Right renal pelvis (tissue), 4 donors: ENCODE measurements at regions not wholly inside any gene's neighbourhood (a gene's known extent, or its start where the extent isn't known, plus 50 kb on each side); places are given as distances from the start of the nearest gene placed in this dataset.
"Not testable (repeated sequence)": the region's sequence is repeated elsewhere in the genome, so short reads cannot be mapped to it uniquely, and the experiment has no call there.

Source experiments
- DNase-seq, 4 donors: peaks; one replicate each; pipeline ENCODE4 v3.0.0-alpha.2; 2013; ENCODE audit warnings: low read depth in 4 of 4, low spot score in 3 of 4, missing footprints in 1 of 4

DNA sequence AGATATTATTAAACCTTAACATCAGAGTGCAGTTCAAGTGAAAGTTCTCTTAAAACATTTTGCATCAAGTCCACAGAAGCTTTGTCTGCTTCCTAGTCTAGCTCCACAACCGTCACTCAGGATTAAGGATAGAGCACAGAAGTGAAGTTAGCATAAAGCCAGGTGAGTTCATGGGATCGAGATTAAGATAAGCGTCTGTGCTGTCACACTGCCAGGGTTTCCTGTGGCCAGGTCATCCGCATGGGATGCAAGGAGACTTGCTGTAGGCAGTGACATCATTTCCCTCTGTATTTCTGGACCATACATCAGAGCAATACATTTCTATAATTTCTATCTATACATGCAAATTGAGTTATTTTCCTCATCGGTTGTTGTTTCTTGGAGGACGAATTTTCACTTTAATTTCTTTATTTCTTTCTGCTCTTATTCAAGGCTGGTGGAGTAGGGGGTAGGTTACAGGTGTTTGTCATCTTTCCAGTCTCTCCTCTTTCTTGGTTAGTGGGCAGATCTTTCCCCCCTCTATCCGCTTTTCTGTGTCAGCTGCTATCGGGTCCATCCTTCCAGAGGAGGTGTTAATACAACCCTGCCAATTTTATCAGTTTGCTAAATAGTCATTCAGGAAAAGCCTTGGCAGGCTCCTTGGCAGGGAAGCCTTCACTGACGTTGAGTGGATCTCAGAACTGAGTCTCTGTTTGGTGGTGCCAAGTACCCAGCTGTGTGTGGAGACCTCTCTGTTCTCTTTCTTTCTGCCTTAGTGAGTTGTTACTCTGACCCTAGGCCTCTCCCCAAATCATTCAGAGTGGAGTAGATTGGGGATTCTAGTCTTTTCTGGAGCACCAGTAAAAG is 307.6 kb upstream of the MAP3K7 start:
- no peak for DNase-seq

GRCh38 chr6:90893400-90893799 is 306.5 kb upstream of the MAP3K7 start:
- DNase-seq: no peak

GRCh38 chr6:90892271-90892670 is 305.4 kb upstream of the MAP3K7 start:
- no peak for DNase-seq

- no peak for DNase-seq
Observed at GRCh38 chr6:90891355-90891754, 304.5 kb upstream of the MAP3K7 start.

GRCh38 chr6:90890683-90891330 is 303.9 kb upstream of the MAP3K7 start:
- DNase-seq: no peak

- no peak for DNase-seq
Observed at GRCh38 chr6:90887764-90888163, 300.9 kb upstream of the MAP3K7 start.

DNA sequence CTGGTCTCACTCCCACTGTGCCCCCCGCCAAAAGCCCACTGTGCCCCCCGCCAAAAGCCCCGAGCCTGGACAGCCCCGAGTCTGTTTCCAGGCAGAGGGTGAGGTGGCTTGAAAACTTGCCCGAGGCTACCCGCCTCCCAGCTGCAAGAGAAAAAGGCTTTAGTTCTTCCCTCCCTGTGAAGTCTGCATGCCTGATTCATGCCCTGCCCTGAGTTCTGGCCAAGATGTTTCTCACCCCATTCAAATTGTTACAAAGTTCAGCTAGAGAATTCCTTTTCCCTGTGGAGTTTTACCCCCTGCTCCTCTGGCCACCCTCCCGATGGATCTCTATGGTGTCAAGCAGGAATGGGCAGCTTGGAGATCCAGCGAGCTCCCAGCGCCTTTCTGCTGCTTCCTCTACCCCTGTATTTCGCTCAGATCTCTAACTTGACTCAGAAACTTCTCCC is 298.8 kb upstream of the MAP3K7 start:
- no peak for DNase-seq

DNA sequence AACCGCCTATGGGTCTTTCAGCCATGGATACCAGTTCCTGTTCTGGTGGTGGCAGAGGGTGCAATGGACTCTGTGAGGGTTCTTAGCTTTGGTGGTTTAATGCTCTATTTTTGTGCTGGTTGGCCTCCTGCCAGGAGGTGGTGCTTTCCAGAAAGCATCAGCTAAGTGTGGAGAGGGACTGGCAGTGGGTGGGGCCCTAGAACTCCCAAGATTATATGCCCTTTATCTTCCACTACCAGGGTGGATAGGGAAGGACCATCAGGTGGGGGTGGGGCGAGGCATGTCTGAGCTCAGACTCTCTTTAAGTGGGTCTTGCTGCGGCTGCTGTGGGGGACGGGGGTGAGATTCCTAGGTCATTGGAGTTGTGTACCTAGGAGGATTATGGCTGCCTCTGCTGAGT is 298.3 kb upstream of the MAP3K7 start:
- not testable (repeated sequence) for DNase-seq

DNA sequence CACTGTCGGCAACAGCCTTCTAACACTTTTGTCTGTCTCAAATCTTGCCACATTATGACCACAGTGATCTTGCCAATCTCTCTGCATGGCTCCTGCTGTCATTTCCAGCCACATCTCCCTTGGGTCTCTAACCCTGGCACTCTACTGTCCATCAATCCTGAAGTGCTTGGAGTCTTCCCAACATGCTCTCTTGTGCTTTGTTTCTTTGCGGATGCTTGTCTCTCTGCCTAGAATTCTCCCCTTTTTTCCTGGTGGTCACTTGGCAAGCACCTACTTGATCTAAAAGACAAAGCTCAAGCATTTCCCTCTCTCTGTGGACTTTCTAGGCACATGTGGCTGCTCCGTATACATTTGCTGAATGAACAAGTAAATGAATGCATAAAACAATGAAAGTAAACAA is 290.7 kb upstream of the MAP3K7 start:
- no peak for DNase-seq

DNA sequence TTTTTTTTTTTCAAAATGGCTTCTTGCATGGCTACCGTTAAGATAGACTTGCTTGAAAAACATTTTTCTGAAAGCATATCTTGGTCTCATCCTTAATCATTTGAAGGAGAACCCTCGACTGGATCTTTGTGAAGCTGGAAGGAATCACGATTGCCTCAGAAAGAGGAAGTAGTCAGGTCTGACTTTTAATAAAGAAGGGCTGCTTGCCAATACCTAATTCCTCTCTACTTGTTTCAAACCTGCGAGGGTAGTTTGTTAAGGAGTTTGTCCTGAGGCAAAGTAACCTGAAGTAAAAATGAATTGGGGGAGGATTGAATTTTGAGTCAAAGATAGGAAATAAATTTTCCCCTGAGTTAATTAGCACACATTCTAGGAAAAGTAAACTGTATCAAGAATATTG is 288.1 kb upstream of the MAP3K7 start:
- DNase-seq: no peak

DNA sequence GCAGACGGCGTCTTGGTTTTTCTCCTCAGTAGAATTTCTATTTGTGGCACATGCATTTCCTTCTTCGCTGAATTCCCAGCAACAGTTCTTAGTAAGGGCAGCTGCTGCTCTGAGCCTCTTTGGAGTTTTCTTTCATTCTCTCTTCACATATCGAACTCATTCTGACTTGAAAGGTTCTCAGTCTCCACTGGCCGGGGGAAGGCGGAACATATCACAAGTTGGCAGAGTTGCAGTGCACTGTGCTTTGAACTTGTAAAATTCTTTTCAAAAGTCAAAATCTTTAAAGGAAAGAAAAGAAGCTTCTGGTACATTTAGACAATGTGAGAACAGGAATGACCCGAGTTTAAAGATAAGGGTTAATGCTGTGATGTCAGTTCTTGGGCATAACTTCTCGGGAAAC is 286.1 kb upstream of the MAP3K7 start:
- DNase-seq: no peak

DNA sequence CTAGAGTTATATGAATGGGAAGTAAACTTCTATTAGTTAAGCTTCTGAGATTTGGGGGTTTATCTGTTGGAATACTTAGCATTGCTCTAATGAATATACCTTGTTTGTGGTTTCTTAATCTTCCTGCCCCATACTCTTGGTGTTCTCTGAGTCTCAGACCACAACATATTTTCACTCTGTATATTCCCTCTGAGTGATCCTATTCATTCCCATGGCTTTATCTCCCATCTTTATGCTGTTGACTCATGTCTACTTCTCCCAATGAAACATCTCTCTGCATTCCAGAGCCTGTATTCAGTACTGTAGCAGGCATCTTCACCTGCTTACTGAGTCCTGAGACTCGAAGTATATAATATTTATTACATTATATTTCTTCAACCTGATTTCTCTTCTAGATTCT is 283.7 kb upstream of the MAP3K7 start:
- DNase-seq: no peak

GRCh38 chr6:90868656-90869055 is 281.8 kb upstream of the MAP3K7 start:
- no peak for DNase-seq

DNA sequence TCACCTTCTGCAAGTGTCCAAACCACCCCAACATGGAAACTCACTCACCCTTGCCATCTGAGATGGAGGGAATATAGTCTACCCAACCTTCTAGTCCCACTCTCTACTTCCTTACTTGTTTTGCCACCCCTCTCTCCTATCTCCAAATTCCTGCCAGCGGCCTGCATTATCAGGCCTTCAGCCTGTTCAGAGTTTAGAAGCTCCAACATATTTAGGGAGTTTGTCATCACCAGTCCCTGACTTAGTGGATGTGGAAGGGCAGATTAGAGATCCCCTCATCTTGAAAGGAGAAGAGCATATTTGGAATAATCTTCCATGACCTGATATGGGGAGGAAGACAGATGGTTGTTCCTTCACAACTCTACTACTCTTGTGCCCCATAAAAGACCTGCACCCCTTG is 281.4 kb upstream of the MAP3K7 start:
- no peak for DNase-seq

DNA sequence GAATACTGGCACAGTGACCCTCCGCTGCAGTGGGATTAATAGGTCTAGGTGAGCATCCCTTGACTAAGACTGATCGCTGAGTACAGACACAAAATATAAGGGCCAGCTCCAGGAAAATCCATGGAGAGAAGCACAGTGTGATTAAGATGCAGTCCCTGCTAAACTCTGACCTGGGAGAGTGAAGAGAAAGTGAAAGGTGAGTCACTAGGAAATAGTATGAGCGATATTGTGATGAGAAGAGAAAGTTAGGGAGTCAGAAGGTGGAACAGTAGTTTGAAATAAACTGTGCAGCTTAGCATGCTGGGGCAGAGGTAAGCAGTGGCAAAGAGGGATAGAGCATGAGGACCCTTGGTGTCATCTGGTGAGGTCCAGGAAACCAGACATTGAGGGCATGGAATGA is 278.6 kb upstream of the MAP3K7 start:
- DNase-seq: no peak

- no peak for DNase-seq
Observed at GRCh38 chr6:90863043-90863442, 276.2 kb upstream of the MAP3K7 start.

DNA sequence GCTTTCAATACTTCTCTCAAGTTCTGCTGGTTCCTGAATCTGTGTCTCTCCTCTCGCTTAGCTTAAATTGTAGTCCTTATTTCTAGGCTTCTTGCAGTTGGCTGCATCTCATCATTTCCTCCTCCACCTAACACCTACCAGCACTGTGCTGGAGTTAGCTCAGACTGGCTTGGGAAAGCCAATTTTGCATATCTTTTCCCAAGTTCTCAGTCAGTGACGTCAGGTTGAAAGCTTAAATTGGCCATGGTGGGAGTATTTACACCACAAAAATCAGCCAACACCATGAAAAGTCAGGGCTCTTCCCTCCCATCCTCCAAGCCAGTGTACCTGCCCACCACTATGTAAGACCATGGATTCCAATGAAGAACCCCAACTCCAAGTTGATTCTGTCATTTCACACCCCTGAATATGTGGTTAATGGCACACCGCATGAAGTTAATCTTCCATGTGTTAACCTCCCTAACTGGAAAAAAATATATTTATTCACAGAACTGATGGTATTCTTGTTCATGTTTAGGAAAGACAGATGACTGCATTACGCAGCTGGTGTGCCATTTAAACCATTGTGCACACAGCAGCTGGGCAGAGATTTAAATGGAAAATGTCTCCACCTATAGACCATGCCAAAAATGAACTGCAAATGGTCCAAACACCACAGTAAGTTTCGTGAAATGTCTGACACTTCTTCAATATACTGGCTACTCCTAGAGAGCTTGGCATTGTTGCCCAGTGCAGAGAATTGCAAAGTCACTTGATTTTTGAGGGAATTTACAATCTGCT is 274.1 kb upstream of the MAP3K7 start:
- DNase-seq: no peak

GRCh38 chr6:90859612-90860011 is 272.7 kb upstream of the MAP3K7 start:
- no peak for DNase-seq

GRCh38 chr6:90859056-90859455 is 272.2 kb upstream of the MAP3K7 start:
- DNase-seq: no peak

DNA sequence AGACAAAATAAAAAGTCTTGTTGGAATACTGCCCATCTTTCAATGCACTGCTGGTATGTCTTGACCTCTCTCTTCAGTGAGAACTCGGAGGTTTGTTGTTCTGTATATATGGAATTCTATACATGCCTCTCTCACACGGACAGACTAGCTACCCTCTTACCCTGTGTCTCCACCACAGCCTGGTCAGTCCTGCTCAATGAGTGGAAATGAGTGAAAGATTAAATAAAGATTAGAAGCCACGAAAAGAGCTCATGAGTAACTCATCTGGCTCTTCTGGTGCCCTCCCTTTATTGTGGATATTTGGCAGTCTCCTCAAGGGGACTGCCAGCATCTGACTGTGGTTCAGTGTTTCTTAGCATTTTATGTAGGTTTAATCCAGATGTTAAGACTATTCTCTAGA is 262.8 kb upstream of the MAP3K7 start:
- DNase-seq: no peak

GRCh38 chr6:90846824-90847223 is 260.0 kb upstream of the MAP3K7 start:
- DNase-seq: no peak
